GM13977 (cell line): ENCODE measurements at regions not wholly inside any gene's neighbourhood (a gene's known extent, or its start where the extent isn't known, plus 50 kb on each side); places are given as distances from the start of the nearest gene placed in this dataset.

ENCODE experiments used
- DNase-seq: peaks from one replicate; pipeline ENCODE4 v3.0.0; 2012; ENCODE audit warnings: low spot score
- CTCF ChIP-seq: IDR thresholded peaks from 2 replicates; pipeline ENCODE4 v1.5.1; 2012; ENCODE audit warnings: mild to moderate bottlenecking, control low read depth; ENCODE audit not compliant: insufficient read depth; ENCODE audit errors: extremely low read depth, missing control alignments
- in situ Hi-C: fragments of 300-500 bp; cut with MboI; formaldehyde crosslinking; loops from one replicate; pipeline ENCODE4 v1.12.0; 2022; ENCODE audit warnings: low sequenced_read_pairs, low pct_unique_long_range_greater_than_20kb, mixed read lengths, inconsistent platforms; ENCODE audit not compliant: unreplicated experiment

DNA sequence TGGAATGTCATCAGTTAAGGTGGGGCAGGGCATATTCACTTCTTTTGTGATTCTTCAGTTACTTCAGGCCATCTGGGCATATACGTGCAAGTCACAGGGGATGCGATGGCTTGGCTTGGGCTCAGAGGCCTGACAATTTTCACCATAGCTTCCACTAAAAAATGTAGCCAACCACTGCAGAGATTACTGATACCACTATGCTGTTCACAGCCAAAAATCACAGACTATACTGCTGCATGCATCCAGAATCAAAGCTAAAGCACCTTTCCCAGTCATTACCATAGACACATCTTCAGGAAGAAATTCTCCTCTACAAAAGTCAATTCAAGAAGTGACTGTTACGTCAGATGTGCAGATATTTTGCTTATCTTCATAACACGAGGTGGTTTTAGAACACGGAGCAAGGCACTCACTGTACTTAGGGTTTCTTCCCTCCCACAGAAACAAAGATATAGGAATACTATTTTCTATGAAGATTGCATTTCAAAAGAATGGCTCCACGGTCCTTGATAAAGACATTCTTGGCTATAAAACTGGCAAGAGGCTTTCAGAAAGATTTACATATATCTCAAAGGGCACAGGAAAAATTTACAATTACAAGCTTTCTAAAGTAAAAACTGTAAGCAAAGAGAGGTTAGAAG is 1556.6 kb upstream of the PRR20A start:
- no peak for TF ChIP-seq CTCF
- in situ Hi-C loops: no loop called here
- DNase-seq: no peak

DNA sequence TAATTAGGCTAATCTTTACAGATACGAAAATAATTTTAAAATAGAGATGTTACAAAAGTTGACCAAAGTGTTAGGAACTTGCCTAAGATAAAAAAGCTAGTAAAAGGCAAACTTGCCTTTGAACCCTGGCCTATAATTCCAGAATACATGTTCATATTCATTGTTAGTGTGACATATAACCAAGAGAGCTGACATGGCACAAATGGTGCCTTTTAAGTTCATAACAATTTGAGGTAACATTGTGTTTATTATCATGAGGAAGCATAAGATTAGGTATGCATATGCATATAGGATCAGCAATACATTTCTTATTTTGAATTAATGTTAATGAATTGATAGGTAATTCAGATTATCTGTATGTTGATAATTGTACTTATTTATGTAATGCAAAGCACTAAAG is 1537.9 kb upstream of the PRR20A start:
- in situ Hi-C loops: no loop called here
- TF ChIP-seq CTCF: no peak
- no peak for DNase-seq

- no peak for DNase-seq
- in situ Hi-C loops: no loop called here
- TF ChIP-seq CTCF: no peak
These were observed 1534.6 kb upstream of the PRR20A start for GRCh38 chr13:55606045-55606665.

GRCh38 chr13:55613429-55614187 is 1527.1 kb upstream of the PRR20A start:
- TF ChIP-seq CTCF: no peak
- in situ Hi-C loops: no loop called here
- DNase-seq: no peak

- in situ Hi-C loops: no loop called here
- DNase-seq: no peak
- TF ChIP-seq CTCF: no peak
These were observed 1525.6 kb upstream of the PRR20A start for GRCh38 chr13:55615081-55615480.

- in situ Hi-C loops: no loop called here
- no peak for TF ChIP-seq CTCF
- no peak for DNase-seq
These were observed 1523.5 kb upstream of the PRR20A start for GRCh38 chr13:55617241-55617640.
